Right renal cortex interstitium (tissue), 3 donors: ENCODE measurements at regions not wholly inside any gene's neighbourhood (a gene's known extent, or its start where the extent isn't known, plus 50 kb on each side); places are given as distances from the start of the nearest gene placed in this dataset.
"Not testable (repeated sequence)": the region's sequence is repeated elsewhere in the genome, so short reads cannot be mapped to it uniquely, and the experiment has no call there.

ENCODE experiments used
- DNase-seq, 3 donors: peaks; one replicate each; pipeline ENCODE4 v3.0.0-alpha.2; 2013; ENCODE audit warnings: low read depth in 3 of 3, low spot score in 2 of 3

- no peak for DNase-seq
Observed at GRCh38 chr18:34280000-34280399, 55.3 kb upstream of the NOL4 start.

- DNase-seq: no peak
Observed at GRCh38 chr18:34280653-34281052, 55.9 kb upstream of the NOL4 start.

- no peak for DNase-seq
Observed at GRCh38 chr18:34281290-34281689, 56.6 kb upstream of the NOL4 start.

- no peak for DNase-seq
Observed at GRCh38 chr18:34281722-34282121, 57.0 kb upstream of the NOL4 start.

- DNase-seq: no peak
Observed at GRCh38 chr18:34283506-34283905, 58.8 kb upstream of the NOL4 start.

GRCh38 chr18:34287825-34288224 is 63.1 kb upstream of the NOL4 start:
- no peak for DNase-seq

- DNase-seq: no peak
Observed at GRCh38 chr18:34292594-34292993, 67.9 kb upstream of the NOL4 start.

- DNase-seq: no peak
Observed at GRCh38 chr18:34297287-34297686, 72.6 kb upstream of the NOL4 start.

- DNase-seq: no peak
Observed at GRCh38 chr18:34299828-34300227, 75.1 kb upstream of the NOL4 start.

GRCh38 chr18:34311468-34311867 is 86.8 kb upstream of the NOL4 start:
- no peak for DNase-seq

- DNase-seq: no peak
Observed at GRCh38 chr18:34314847-34315246, 90.1 kb upstream of the NOL4 start.

- no peak for DNase-seq
Observed at GRCh38 chr18:34315591-34316352, 91.1 kb upstream of the NOL4 start.

GRCh38 chr18:34320267-34320666 is 95.6 kb upstream of the NOL4 start:
- no peak for DNase-seq

- DNase-seq: no peak
Observed at GRCh38 chr18:34321066-34321465, 96.4 kb upstream of the NOL4 start.

- peak; percentile 20 to 50 (median 45) for DNase-seq
Observed at GRCh38 chr18:34322365-34323289, 97.9 kb upstream of the NOL4 start.

GRCh38 chr18:34329840-34330239 is 105.1 kb upstream of the NOL4 start:
- no peak for DNase-seq

- no peak for DNase-seq
Observed at GRCh38 chr18:34330308-34330707, 105.6 kb upstream of the NOL4 start.

- DNase-seq: not testable (repeated sequence)
Observed at GRCh38 chr18:34330907-34331306, 106.2 kb upstream of the NOL4 start.

- not testable (repeated sequence) for DNase-seq
Observed at GRCh38 chr18:34331343-34331742, 106.6 kb upstream of the NOL4 start.

- no peak for DNase-seq
Observed at GRCh38 chr18:34339155-34339554, 114.4 kb upstream of the NOL4 start.

- no peak for DNase-seq
Observed at GRCh38 chr18:34342960-34343359, 118.2 kb upstream of the NOL4 start.

- no peak for DNase-seq
Observed at GRCh38 chr18:34345738-34346137, 121.0 kb upstream of the NOL4 start.
